Retinal pigment epithelial cell (primary cell): ENCODE measurements at regions not wholly inside any gene's neighbourhood (a gene's known extent, or its start where the extent isn't known, plus 50 kb on each side); places are given as distances from the start of the nearest gene placed in this dataset.

Experiments used
- DNase-seq: peaks from one replicate; pipeline ENCODE4 v3.0.0-alpha.2; 2010; ENCODE audit warnings: low read depth
- H3K4me3 ChIP-seq: 2 replicates; pipeline ENCODE4 v1.5.1; 2011; ENCODE audit warnings: mild to moderate bottlenecking, low read length, control low read depth, moderate library complexity
- CTCF ChIP-seq: conservative IDR thresholded peaks from 2 replicates; pipeline ENCODE4 v1.5.1; 2011; ENCODE audit warnings: low read depth, low read length, control low read depth, inconsistent platforms

DNA sequence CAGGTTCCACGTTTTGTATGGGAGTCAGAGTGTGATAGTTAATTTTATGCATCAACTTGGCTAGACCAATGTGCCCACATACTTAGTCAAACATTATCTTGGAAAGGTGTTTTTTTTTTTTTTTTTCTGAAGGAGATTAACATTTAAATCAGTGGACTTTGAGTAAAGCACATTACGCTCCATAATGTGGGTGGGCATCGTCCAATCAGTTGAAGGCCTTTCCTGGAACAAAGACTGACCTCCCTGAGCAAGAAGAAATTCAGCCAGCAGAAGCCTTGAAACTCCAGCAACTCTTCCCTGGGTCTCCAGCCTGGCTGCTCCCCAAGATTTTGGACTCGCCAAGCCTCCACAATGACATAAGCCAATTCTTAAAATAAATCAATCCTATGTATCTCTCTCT lies 711.4 kb downstream of the MTRR start:
- H3K4me3 ChIP-seq: no peak overlapping the region
- no peak for TF ChIP-seq CTCF
- DNase-seq: no peak

DNA sequence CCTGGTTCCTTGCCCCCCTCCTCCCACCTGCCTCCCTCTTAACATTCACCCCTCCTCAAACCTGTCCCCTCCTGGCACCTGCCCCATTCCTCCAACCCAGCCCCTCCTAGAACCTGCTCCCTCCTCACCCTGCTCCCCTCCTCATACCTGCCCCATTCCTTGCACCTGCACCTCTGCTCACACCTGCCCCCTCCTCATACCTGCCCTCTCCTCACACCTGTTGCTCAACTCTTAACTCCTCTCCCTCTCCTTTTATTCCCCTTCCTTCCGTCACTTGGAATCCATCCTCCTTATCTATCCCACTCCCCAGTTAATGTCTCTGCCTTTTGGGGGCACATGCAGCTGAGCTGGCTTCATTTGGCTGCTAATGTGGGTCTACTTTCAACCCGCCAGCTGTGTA lies 712.1 kb downstream of the MTRR start:
- no peak for TF ChIP-seq CTCF
- no peak overlapping the region for H3K4me3 ChIP-seq
- no peak for DNase-seq

GRCh38 chr5:8585230-8586018 lies 716.5 kb downstream of the MTRR start:
- H3K4me3 ChIP-seq: no peak overlapping the region
- TF ChIP-seq CTCF: peak; percentile 23
- no peak for DNase-seq

- no peak overlapping the region for H3K4me3 ChIP-seq
- no peak for DNase-seq
- TF ChIP-seq CTCF: no peak
Measured at GRCh38 chr5:8590959-8591358, 722.0 kb downstream of the MTRR start.

DNA sequence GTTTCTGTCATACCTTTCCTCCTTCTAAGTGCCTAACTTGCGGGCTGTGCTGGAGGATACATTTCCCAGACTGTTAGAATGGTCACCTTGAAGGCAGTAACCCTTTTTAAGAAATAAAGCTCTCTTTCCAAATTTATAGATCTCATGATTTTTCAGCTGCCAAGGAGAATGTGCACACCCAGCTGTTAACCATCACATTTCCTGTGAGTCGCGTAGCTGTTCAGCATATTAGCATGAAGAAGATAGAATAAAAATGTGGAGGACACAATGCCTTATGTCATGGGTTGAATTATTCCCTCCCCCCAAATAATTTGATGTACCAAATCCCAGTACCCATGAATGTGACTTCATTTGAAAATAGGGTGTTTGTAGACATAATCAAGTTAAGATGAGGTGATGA lies 729.4 kb downstream of the MTRR start:
- no peak overlapping the region for H3K4me3 ChIP-seq
- no peak for DNase-seq
- TF ChIP-seq CTCF: no peak

DNA sequence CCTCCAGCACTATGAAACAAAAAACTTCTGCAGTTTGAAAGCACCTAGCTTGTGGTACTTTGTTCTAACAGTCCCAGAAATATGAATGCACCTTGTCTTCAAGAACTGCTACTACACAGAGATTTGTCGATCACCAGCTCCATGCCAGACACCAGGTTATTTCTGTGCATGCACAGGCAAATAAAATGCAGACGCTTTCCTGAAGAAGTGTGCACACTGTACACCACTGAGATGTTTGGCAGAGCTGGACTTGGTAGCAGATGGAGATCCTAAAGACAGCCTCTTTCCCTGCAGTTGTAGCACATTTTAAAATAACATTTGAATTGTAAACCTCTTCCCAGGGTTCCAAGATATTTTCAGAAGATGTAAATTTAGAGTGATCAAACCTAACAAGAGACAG lies 730.0 kb downstream of the MTRR start:
- no peak for TF ChIP-seq CTCF
- no peak for DNase-seq
- H3K4me3 ChIP-seq: no peak overlapping the region

DNA sequence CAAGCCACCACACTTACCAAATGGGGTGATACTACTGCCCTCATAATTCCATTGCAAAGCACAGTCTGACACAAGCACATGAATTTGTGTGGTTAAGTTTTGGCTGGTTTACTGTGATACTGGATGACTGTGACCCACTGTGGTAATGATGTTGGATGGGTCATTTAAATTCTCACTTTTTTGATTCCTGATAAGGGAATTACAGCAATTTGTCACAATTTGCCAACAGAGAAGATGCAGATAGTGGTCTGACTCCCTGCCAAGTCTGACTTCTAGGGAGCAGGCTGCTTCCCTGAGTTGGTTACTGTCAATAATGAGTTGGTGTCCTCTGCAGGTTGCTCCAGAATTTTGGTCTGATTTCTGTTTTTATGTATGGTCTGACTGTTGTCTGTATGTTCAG lies 731.9 kb downstream of the MTRR start:
- no peak overlapping the region for H3K4me3 ChIP-seq
- no peak for TF ChIP-seq CTCF
- no peak for DNase-seq
